GM18858 (cell line): ENCODE measurements at regions not wholly inside any gene's neighbourhood (a gene's known extent, or its start where the extent isn't known, plus 50 kb on each side); places are given as distances from the start of the nearest gene placed in this dataset.
A peak's percentile ranks its signal among the peaks of the same experiment; 100 is the strongest.
"Not testable (repeated sequence)": the region's sequence is repeated elsewhere in the genome, so short reads cannot be mapped to it uniquely, and the experiment has no call there.

Source experiments
- ATAC-seq: cut with Tn5 transposase; IDR thresholded peaks from one replicate; pipeline ENCODE4 v1.9.1; 2021; ENCODE audit not compliant: unreplicated experiment

- not testable (repeated sequence) for ATAC-seq
Observed at GRCh38 chr16:46388354-46388753, 232.8 kb downstream of the SHCBP1 start.

GRCh38 chr16:46387720-46388119 is 233.5 kb downstream of the SHCBP1 start:
- ATAC-seq: not testable (repeated sequence)

GRCh38 chr16:46386805-46387620 is 234.2 kb downstream of the SHCBP1 start:
- ATAC-seq: peak; percentile 2

GRCh38 chr16:46386110-46386771 is 234.9 kb downstream of the SHCBP1 start:
- ATAC-seq: not testable (repeated sequence)

- not testable (repeated sequence) for ATAC-seq
Observed at GRCh38 chr16:46384285-46385061, 236.7 kb downstream of the SHCBP1 start.

- ATAC-seq: not testable (repeated sequence)
Observed at GRCh38 chr16:46383581-46383980, 237.6 kb downstream of the SHCBP1 start.

- not testable (repeated sequence) for ATAC-seq
Observed at GRCh38 chr16:46382791-46383541, 238.2 kb downstream of the SHCBP1 start.

GRCh38 chr16:46382079-46382478 is 239.1 kb downstream of the SHCBP1 start:
- not testable (repeated sequence) for ATAC-seq

GRCh38 chr16:46381344-46381743 is 239.8 kb downstream of the SHCBP1 start:
- ATAC-seq: not testable (repeated sequence)
